ENCODE measurements at regions not wholly inside any gene's neighbourhood (a gene's known extent, or its start where the extent isn't known, plus 50 kb on each side); places are given as distances from the start of the nearest gene placed in this dataset.

DNA sequence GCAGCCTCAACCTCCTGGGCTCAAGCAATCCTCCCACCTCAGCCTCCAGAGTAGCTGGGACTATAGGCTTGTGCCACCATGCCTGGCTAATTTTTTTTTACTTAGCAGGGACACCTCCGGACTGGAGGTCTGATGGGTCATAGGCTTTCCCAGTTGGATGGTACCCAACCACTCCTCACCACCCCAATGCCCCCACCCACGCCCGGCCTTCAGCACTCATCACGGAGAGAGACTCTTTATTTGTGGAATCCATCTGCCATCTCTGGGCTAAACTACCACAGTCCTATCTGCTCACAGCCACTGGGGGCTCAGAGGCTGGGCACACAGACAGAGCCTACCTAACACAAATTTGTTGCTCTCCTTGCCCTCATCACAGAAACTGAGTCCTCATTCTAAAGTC is 58.3 kb upstream of the STXBP1 start:
- DNase-seq = no peak

DNA sequence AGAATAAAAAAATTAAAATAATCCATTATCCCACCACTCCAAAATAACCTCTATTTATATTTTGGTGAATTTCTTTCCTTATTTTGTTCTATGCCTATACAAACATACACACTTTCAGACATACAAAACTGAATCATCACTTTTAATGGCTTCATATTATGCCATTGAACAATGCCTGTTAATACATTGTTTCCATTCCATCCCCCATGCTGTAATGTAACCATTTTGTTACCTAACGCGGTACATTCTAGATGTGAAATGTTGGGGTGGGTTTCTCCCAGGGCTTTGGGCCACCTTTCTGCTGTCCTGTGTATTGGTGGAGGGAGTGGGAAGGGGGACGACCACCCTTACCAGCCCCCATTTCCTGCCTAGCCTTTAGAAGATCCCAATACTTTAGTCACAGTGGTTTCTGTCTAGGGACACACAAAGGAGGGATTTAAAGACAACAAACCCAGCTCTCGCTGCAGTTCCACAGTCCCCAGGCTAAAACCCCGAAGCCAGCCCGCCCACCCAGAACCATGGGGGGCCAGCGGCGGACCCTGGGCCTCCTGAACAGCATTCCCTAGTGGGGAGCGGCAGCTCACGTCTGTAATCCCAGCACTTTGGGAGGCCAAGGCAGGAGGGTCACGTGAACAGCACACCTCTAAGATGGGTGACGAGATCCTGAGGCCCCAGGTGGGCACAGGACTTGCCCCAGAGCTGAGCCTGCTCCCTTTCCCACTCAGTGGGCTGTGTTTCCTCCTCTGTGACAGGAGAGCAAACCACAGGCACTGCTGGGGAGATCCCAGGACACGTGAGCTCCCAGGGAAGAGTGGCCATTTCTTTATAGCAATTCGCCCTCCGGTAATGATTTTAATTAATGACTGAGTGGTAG is 56.9 kb upstream of the STXBP1 start:
- no peak for DNase-seq

DNA sequence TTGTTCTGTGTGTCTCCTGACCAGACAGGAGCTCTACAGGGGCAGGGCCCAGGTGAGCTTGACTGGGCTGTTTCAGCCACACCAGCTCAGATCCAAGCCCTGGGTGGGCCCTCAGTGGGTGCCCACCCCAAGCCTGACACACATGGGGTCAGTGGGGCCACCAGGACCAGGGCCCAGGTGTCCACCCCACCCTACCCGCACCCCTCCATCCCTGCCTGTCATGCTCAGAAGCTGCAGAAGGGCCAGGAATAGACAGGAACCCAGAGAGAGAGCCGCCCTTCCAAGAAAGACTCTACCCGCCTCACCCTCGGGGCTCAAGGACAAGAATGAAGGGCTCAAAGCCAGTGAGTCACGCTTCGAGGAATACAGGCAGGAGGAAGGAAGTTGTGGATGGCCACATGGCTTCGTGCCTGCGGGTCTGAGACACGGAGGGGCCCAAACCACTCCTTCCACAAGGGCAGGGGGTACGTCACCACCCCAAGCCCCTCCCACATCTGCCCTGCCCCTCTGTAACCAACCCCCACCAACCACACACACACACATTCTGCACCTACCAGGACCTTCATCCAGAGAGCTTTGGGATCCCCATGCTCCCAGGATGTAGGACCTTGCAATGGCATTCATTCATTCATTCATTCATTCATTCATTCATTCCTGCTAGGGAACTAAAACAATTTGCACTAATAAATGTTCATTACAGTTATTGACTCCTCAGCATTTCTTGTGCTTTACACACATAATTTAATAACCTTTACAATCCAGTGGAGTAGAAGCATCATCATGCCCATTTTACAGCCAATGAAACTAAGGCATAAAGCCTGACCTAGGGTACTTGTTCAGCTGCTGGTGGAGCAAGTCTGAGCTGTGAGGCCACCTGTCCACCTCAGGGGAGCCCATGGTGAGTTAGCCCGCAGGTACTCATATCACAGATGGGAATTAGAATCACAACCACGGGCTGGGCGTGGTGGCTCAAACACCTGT is 55.9 kb upstream of the STXBP1 start:
- DNase-seq = no peak

DNA sequence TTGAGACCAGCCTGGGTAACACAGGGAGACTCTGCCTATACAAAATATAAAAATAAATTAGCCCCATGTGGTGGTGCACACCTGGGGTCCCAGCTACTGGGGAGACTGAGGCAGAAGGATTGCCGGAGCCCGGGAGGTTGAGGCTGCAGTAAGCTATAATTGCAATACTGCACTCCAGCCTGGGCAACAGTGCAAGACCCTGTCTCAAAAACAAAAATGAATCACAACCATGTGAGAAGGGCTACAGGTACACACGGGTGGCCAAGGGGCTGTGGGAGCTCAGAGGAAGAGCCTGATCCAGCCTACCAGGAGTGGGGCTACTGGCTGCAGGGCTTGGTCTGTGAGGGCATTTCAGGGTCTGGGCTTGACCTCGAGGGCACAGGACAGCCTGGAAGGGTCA is 55.2 kb upstream of the STXBP1 start:
- DNase-seq = no peak

DNA sequence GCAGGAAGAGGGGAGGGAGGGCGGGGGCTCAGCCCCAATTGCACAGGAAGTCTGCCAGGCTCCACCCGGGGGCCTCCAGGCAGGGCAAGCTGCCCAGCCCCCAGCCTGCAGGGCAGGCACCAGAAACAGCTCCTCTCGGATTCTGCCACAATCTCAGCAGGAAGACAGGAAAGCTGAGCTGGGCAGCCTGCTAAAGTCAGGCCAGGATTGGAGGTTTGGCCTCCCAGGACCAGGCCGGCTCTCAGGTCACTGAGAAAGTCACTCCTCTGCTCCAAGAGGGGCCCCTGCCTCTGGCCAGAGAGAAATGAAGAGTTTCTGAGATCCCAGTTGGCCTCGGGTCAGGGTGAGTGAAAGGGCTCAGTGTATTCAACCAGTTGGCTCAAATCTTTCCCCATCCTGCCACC is 54.6 kb upstream of the STXBP1 start:
- DNase-seq = no peak

DNA sequence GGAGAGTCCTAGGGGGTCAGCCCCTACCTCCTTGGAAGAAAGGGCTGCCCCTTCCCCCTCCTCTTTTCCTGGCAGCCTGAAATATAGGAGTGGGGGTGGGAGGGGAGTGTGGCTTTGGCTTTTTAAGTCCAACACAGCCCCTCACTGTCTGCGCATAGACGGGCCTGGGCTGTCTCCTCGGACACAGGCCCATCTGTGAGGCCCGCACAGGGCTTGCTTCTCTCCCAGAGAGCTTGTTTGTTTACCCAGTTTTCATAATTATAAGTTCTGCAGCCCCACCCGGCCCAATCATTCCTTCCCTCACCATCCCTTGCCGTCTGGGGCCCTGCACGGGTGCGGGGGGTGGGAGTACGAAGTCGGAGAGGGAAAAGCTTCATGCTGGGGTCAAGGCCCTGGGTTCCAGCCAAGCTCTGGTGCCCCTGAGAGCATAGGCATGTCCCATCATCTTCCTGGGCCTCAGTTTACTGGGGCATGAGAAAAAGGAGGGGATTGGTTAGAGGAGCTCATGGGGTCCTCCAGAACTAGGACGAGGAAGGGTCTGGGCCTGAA is 54.0 kb upstream of the STXBP1 start:
- DNase-seq = no peak

DNA sequence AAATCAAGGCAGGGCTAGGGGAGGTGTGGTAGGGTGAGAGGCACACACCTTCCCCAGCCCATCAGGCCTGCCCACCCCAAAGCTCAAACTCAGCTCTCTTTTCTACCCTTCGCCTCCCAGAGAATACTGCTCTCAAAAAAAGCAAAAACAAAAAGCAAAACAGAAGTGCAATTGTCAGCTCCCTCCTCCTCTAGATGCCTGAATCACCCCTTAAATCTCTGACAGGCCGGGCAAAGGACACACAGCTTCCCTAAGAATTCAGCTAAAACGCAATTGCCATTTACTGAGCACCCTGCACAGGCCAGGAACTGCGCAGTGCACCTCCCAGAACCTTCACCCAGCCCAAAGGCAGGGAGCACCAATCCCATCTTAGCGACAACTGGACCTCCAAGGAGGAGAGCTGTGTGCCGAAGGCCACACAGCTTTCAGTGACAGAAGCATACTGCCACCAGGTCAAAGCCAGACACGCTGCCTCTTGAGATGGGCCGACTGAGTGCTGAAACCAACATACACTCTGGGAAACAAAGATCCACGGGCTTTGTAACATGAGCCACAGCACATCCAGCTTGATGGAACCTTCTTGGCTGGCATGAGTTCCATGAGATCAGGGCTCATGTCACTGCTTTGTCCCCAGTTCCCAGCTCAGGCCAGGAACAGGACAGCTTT is 53.4 kb upstream of the STXBP1 start:
- no peak for DNase-seq

DNA sequence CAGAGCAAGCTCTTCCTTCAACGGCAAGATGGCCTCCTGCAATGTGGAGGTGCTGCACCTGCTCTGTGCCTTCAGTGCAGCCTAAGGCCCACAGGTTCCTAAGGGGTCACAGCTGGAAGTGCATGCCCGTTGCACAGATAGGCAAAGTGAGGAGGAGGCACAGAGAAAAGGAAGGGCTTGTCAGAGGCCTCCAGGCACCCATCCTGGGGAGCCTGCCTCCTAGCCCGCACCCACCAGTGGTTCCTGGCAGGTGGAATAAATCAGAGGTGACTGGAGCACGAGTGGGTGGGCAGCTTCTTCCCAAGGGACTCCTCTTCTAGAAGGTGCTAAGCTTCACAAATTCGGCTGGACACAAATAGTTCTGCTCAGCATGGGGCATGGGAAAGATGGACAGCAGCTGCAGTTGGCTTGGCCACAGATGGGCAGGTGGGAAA is 52.8 kb upstream of the STXBP1 start:
- no peak for DNase-seq

DNA sequence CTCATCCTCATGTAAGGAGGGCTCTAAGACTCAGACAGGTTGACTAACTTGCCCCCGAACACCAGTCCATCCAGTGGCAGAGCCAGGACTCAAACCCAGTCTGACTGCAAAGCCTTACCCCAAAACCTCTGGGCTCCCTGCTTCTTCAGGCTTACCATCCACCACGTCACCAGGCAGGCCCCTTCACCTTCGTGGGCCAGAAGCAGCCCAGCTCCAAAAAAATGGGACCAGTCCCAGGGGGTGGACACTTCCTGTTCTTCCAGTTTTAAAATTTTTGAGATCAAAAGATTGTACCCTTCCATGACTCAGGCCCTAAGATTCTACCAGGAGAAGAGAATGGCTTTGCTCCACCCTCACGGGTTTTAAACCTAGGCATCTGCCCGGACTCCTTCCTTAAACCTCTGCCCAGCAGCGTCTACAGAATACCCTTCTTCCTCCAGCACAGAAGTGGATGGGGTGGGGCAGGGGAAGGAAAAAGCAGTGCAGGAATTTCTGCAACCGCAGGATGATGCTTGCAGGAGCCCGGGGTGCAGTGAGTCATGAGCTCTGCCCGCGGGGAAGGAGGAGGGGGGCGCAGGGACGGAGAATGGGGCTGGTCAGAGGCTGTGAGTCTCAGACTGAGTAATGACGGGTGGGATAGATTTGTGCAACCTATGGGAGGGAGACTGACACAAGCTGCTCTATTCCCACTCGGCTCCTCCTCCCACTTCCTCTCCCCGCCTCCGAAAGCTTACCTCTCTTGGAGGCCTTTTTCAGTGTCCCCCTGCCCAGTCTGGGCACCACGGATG is 50.4 kb upstream of the STXBP1 start:
- peak; percentile 65 for DNase-seq
